DMS53 treated with DMSO at 0.1 percent for 48 hours (cell line): ENCODE measurements at regions not wholly inside any gene's neighbourhood (a gene's known extent, or its start where the extent isn't known, plus 50 kb on each side); places are given as distances from the start of the nearest gene placed in this dataset.
"Not testable (repeated sequence)": the region's sequence is repeated elsewhere in the genome, so short reads cannot be mapped to it uniquely, and the experiment has no call there.

Experiments used
- DNase-seq: peaks from one replicate; lab custom pipeline; 2025; ENCODE audit not compliant: unreplicated experiment; lab: John Stamatoyannopoulos, UW

GRCh38 chr3:61442696-61443095, 118.7 kb upstream of the PTPRG start:
- no peak for DNase-seq

GRCh38 chr3:61443886-61444285, 117.5 kb upstream of the PTPRG start:
- no peak for DNase-seq

DNA sequence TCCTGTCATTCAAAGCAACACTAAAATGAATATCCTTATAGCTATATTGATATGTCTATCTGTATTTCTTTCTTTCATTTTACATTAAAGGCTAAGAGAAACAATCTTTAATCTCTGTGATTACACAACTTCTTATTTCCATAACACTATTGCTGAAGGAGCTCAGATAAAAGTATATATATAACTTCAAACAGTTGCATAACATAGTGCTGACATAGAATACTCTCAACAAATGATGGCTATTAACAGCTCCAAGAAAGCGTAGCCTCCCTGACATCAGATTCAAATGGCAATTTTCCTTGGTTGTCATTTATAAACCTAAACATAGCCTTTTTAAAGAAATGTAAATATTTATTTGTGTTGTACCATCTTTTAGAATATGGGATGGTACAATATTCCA, 116.6 kb upstream of the PTPRG start:
- no peak for DNase-seq

DNA sequence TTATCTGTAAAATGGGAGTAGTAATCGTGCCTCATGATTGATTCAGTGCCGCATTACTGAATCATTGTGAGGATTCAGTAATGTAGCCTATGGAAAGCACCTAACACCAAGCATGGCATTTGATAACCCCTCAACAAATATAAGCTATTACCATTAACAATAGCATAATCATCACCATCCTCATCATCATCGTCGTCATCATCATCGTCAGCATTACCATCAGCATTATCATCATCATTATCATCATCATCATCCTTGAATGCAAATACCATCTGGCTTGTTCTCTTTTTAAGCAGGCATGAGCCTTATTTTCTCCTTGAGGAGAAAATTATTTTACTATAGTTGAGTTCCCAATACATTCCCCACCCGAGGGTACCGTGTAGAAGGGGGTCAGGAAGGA, 115.4 kb upstream of the PTPRG start:
- no peak for DNase-seq

GRCh38 chr3:61446341-61446740, 115.0 kb upstream of the PTPRG start:
- DNase-seq: no peak

DNA sequence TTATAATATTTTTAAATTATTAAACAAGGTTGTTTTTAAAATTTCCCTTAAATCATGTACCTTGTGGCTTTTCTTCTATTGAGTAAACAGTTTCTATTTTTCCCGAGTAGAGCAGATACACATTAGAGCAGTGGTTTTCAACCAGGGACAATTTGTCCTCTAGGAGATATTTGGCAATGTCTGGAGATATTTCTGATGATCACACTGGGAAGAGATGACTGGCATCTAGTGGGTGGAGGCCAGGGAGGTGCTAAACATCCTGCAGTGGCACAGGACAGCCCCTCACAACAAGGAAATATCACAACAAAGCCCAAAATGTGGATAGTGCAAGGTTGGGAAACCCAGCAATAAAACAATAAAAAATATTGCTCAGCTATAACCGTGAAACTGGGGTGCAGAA, 113.0 kb upstream of the PTPRG start:
- no peak for DNase-seq

DNA sequence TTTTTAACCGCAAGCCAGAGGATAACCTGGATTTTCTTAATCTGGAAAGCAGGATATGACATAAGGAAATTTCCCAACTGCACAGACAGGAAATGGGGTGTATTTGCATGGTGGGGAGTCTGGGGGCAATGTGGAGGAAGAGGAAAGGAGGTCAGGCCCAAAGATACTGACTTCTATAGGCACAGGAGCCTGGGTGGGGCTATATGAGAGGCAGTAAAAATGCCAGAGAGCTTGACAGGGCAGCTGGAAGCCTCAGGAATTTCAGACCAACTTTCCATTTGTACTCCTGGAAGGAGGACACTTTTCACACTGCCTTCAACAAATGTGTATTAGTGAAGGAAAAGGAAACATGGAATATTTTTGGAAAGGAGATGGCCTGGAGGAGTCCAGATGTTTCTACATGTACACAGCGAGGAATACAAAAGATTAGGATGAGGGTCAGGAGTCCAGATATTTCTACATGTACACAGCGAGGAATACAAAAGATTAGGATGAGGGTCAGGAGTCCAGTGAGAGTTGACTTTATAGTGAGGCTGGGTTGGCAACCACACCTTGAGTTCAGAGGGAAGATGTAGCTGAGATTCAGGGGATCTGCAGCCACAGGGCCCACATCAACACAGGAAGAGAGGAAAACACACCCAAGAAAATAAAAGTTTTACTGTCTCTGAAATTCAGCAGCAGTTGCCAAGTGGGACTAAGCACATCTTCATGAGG, 111.9 kb upstream of the PTPRG start:
- no peak for DNase-seq

DNA sequence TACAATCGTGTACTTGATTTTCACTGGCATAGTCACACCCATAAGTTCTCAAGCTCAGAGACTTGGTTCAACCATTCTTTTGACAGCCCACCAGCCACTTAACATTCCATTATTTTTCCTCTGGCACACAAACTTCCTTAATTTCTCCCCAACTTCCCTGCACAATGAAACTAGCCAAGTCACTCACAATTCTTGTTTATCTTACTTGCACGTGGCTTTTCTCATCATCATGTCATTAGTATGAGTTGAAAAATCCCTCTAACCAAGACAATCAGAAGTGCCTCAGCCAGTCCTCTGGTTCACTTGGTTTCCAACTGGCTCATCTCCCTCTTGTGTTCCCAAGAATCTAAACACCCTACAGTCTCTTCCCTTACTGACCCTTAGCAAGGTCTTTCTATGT, 110.5 kb upstream of the PTPRG start:
- no peak for DNase-seq

GRCh38 chr3:61451841-61452240, 109.5 kb upstream of the PTPRG start:
- DNase-seq: no peak

DNA sequence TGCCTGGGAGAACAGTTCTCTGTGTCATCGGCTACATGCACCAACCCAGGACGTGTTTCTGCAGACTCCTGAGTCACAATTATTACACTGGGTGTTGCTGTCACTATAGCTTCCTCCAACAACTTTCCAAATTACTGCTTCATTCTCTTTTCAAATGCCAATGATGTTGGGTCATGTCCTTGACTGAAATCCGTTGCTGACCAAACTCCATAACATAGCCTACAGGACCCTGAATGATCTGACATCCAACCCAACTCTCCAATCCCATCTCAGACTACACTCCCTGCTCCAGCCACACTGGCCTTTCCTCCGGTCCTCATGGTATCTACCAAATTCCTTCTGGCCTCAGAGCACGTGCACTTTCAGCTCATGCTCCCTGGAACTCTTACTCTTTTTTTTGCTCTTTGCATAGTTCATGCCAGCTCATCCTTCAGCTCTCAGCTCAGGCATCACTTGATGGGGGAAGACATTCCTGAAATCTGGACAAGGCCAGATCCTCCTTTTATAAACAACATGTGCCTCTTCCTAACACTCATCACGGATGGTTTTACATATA, 108.8 kb upstream of the PTPRG start:
- no peak for DNase-seq

GRCh38 chr3:61454006-61454585, 107.3 kb upstream of the PTPRG start:
- no peak for DNase-seq

DNA sequence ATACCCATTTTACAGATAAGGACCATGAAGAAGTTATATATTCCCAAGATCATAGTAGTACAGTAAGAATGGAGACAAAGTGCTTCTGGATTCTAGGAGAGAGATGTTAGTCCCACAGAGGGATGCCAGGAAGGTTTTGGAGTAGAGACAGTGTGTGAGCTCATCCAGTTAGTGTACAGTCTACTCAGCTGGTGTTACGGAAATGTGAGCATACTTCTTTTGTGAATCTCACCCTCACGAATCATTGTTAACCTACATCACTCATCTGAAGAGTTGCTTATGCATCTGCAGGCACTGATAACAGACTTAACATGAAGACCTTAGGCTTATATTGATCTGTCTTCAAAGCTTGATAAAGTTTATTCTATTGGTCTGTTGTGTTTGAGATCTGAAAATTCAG, 106.6 kb upstream of the PTPRG start:
- no peak for DNase-seq

DNA sequence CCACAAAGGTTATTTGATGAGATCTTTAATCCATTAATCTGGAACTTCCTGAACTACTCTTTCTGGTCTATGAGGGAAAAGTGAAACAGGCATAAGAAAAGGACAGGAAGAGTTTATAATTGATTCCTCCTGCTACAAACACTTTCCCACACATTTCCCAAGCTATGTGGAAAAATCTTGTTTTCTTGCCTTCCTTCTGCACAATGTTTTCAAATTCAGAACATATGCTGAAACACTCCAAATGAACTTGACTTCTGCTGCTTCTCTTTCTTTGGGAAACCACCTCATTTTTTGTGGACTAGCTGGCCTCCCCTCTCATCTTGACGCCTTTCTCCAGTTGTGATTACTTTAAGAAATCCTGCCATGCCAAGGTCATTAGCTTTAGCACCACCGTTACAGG, 100.7 kb upstream of the PTPRG start:
- no peak for DNase-seq

GRCh38 chr3:61463191-61463590, 98.2 kb upstream of the PTPRG start:
- DNase-seq: no peak

GRCh38 chr3:61464518-61465140, 96.7 kb upstream of the PTPRG start:
- no peak for DNase-seq

- DNase-seq: no peak
These were observed 95.0 kb upstream of the PTPRG start for GRCh38 chr3:61466357-61466756.

- DNase-seq: no peak
These were observed 77.4 kb upstream of the PTPRG start for GRCh38 chr3:61483997-61484396.

DNA sequence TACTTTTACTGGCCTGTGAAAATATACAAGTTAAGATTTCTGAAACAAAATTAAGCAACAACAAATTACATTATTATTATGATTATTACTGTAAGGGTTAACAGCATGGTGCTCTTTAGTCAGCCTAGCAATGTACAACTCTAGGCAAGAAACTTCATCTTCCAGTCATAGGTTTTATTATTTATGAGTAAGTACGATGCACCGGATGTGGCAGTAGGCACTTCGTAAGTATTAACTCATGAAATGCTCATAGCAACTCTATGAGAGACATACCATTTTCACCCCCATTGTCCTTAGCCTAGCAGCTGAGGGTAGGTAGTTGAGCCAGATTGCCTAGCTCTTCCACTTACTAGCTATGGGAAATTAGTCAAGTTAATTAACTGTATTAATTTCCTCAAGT, 68.0 kb upstream of the PTPRG start:
- DNase-seq: no peak

DNA sequence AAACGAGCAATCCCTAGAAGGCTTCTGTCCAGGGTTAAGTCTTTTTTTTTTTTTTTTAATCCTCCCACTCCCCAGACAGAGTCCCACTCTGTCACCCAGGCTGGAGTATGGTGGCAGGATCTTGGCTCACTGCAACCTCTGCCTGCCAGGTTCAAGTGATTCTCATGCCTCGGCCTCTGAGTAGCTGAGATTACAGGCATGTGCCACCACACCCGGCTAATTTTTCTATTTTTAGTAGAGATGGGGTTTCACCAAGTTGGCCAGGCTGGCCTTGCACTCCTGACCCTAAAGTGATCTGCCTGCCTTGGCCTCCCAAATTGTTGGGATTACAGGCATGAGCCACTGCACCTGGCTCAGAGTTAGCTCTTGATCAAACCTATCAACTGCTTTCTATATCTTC, 67.1 kb upstream of the PTPRG start:
- not testable (repeated sequence) for DNase-seq

DNA sequence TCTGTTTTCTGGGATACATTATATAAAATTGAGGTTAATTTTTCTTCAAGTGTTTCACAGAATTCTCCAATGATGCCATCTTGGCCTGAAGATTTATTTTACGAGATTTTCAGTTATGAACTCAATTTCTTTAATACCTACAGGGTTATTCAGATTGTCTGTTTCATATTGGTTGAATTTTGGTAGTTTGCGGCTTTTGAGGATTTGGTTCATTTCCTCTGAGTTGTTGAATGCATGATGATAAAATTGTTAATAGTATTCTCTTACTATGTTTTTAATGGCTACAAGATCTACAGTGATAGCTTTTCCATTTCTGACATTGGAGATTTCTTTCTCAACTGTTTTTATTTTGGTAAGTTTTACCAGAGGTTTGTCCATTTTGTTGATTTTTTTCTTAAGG, 63.9 kb upstream of the PTPRG start:
- DNase-seq: no peak

- DNase-seq: no peak
These were observed 56.2 kb upstream of the PTPRG start for GRCh38 chr3:61505197-61505596.

DNA sequence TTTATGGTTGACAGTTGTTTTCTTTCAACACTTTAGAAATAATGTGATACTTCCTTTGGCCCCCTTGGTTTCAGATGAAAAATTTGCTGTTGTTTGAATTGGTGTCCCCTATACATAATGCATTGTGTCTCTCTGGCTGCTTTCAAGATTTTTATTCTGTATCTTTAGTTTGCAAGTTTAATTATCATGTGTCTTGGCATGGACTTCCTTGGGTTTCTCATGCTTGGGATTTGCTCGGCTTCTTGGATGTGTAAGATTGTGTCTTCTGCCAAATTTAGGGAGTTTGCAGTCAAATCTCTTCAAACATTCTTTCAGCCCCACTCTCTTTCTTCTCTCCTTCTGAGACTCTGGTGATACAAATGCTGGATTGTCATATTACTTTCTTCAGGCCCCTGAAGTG, 53.4 kb upstream of the PTPRG start:
- no peak for DNase-seq
